ENCODE measurements at regions not wholly inside any gene's neighbourhood (a gene's known extent, or its start where the extent isn't known, plus 50 kb on each side); places are given as distances from the start of the nearest gene placed in this dataset.

DNA sequence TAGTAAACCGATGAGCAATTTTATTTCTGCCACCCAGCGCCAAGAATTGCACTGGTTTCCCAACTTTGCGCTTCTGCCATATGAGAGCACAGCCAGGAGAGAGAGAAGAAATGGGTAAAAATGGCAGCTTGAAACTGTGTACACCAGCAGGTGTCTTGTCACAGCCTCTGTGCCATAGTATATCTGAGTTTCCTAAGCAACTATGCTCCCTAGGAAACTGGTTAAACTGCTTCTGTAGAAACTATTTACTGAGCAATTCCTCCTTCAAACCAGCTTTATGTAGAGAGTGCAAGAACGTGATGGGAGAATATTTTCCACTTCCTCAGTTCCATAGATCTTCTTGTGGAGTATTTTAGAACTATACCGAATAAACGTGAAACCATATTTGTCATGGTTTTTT lies 1361.3 kb downstream of the PCDH9 start:
- no peak overlapping the region for H3K4me3 Mint-ChIP-seq
- ATAC-seq (no peak), DNase-seq (no peak)
- no peaks in the 10 kb centered on the region for H3K4me1 Mint-ChIP-seq
- no peak overlapping the region for H3K27ac Mint-ChIP-seq
- no peaks in the 10 kb centered on the region for H3K9me3 ChIP-seq (ENCODE audit: control insufficient read depth, low read length, poor library complexity, severe bottlenecking)
- no peaks in the 10 kb centered on the region for H3K27me3 Mint-ChIP-seq
- H3K36me3 Mint-ChIP-seq (ENCODE audit: low read depth), result no peaks in the 10 kb centered on the region

DNA sequence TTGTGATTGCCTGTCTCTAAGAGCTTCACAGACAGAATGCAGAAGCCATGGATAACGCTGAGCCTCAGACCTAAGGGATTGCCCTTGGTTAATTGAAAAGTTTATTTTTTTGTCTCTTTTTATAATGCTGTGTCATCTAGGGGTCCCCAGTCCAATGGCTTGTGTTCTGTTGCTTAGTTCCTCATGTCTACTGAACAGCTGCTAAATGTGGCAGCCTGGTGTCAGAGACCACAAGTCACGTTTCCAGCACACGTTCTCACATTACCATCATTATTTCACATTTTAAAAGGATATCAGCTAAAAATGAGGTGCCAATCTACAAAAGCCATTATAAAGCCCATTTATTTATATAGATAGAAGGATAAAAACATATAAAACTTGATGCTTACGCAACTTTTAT lies 1362.0 kb downstream of the PCDH9 start:
- ATAC-seq, result no peak
- Mint-ChIP-seq H3K4me1 (no peaks in the 10 kb centered on the region), H3K27me3 (no peaks in the 10 kb centered on the region), H3K4me3 (no peak overlapping the region), H3K27ac (no peak overlapping the region), H3K36me3 (ENCODE audit: low read depth) (no peaks in the 10 kb centered on the region)
- DNase-seq, result no peak
- H3K9me3 ChIP-seq (ENCODE audit: control insufficient read depth, low read length, poor library complexity, severe bottlenecking), result no peaks in the 10 kb centered on the region

DNA sequence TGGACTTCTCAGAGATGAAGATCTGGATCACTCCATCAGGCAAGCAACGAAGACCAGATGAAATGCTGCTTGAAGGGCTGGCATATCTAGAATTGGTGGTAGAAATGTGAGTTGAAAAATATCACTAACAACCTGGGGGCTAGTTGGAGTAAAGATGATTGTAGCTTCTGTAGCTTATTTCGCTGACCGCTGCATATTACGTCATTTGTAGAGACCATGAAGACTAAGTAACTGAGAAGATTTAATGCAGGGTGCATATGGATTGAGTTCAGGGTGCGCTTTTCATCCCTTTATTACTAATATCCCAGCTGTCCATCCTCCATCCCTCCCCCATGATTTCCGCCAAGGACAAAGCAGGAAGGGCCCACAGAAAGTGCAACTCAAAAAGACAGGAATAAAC lies 1364.0 kb downstream of the PCDH9 start:
- Mint-ChIP-seq H3K27ac (no peak overlapping the region), H3K27me3 (no peaks in the 10 kb centered on the region), H3K36me3 (ENCODE audit: low read depth) (no peaks in the 10 kb centered on the region), H3K4me3 (no peak overlapping the region), H3K4me1 (no peaks in the 10 kb centered on the region)
- H3K9me3 ChIP-seq (ENCODE audit: control insufficient read depth, low read length, poor library complexity, severe bottlenecking), result no peaks in the 10 kb centered on the region
- DNase-seq (no peak), ATAC-seq (no peak)

DNA sequence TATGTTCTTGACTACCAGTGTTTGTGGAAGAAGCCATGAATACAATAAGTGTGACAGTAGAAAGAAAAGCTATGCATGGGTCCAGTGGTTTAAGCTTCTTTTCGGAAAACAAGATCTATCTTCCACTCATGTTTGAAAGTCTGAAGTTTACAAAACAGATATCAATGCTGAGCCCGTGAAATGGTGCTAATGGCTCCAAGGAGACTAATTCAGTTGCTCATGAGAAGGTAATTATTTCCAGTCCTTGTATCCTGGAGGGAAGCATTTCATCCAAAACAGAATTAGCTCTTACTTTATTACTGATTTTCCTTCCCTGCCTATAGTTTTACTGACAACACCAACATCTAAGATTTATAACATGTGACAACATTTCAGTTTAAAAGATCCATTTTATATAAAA lies 1364.9 kb downstream of the PCDH9 start:
- H3K36me3 Mint-ChIP-seq (ENCODE audit: low read depth), result no peaks in the 10 kb centered on the region
- H3K4me1 Mint-ChIP-seq, result no peaks in the 10 kb centered on the region
- no peaks in the 10 kb centered on the region for H3K27me3 Mint-ChIP-seq
- H3K4me3 Mint-ChIP-seq, result no peak overlapping the region
- no peaks in the 10 kb centered on the region for H3K9me3 ChIP-seq (ENCODE audit: control insufficient read depth, low read length, poor library complexity, severe bottlenecking)
- no peak overlapping the region for H3K27ac Mint-ChIP-seq
- no peak for DNase-seq
- no peak for ATAC-seq

DNA sequence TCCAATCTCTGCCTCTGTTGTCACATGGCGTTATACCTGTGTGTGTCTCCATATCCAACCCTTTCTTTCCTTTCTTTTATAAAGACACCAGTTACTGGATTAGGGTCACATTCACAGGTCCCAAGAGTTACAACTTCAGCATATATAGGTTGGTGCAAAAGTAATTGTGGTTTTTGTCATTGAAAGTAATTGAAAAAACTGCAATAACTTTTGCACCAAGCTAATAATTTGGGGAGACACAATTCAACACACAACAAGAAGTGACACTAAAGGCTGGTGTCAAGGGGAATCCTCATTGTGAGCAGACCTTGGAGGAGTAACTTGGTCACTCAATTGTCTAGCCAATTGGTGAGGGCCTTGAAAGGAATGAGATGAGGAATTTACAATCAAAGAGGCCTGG lies 1366.1 kb downstream of the PCDH9 start:
- DNase-seq (no peak), ATAC-seq (no peak)
- H3K27me3 Mint-ChIP-seq, result no peaks in the 10 kb centered on the region
- no peak overlapping the region for H3K27ac Mint-ChIP-seq
- no peaks in the 10 kb centered on the region for H3K4me1 Mint-ChIP-seq
- H3K4me3 Mint-ChIP-seq, result no peak overlapping the region
- no peaks in the 10 kb centered on the region for H3K36me3 Mint-ChIP-seq (ENCODE audit: low read depth)
- H3K9me3 ChIP-seq (ENCODE audit: control insufficient read depth, low read length, poor library complexity, severe bottlenecking), result no peaks in the 10 kb centered on the region

DNA sequence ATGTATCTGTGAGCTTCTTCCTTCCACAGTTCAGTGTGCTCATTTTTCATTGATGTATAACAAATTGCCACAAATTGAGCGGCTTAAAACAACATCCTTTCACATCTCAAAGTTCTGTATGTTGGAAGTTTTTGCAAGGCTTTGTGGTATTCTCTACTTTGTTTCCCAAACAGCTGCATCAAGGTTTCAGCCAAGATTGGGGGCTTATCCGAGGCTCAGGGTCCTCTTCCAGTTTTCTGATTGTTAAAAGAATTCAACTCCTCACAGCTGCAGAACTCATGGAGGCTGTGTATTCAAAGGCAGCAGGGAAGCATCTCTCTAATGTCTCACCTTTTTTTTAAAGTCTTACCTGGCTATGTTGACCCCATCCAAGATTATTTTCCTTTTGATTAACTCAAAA lies 1369.8 kb downstream of the PCDH9 start:
- no peak overlapping the region for H3K4me3 Mint-ChIP-seq
- H3K4me1 Mint-ChIP-seq, result no peaks in the 10 kb centered on the region
- H3K9me3 ChIP-seq (ENCODE audit: control insufficient read depth, low read length, poor library complexity, severe bottlenecking), result no peaks in the 10 kb centered on the region
- DNase-seq, result no peak
- no peak overlapping the region for H3K27ac Mint-ChIP-seq
- no peak for ATAC-seq
- no peaks in the 10 kb centered on the region for H3K27me3 Mint-ChIP-seq
- no peaks in the 10 kb centered on the region for H3K36me3 Mint-ChIP-seq (ENCODE audit: low read depth)

DNA sequence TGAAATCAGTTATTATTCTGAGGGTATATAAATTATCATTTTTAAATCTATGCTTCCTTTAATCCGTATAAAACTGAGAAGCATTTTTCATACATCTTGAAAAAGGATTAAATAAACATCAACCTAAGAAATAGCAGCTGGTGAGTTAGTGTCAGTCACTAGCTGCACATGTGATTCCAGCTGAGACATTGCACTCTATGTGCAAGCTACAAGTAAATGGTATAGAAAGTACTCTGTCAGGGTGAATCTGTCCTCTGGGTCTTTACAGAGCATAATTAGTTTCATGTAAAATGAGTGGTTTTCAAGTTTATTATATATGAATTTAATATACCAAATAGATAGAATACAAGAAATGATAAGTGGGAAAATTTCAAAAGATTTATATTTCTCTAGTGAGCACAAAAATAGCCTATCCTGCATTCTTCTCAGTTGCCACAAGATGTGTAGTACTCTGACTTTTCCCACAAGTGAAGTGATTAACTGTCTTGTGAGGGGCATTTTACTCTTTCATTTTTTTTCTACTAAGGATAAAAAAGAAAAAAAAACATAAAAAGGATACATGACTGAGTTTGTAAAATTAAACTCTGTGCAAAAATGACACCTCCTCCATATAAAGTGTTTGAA lies 1372.1 kb downstream of the PCDH9 start:
- H3K4me3 Mint-ChIP-seq, result no peak overlapping the region

DNA sequence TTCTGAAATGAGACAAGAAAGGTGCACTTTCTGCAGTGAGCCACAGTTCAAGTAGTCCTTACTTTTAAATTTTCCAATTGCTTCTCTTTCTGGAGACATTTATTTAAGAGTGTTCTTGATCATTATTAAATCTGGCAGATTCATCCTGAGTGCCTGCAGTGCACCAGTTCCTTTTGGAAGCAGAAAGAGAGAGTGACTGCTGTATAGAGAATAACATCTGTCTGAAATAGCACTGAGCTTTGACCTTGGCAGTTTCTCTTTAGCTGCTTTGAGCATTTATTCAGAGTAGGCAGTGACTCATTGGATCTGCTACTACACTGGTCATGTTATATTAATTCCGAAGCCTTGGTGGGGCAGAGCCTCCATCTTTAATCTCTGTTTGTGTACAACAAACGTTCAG lies 1373.7 kb downstream of the PCDH9 start:
- Mint-ChIP-seq H3K27me3 (no peaks in the 10 kb centered on the region), H3K4me1 (no peaks in the 10 kb centered on the region), H3K27ac (no peak overlapping the region), H3K4me3 (no peak overlapping the region), H3K36me3 (ENCODE audit: low read depth) (no peaks in the 10 kb centered on the region)
- no peaks in the 10 kb centered on the region for H3K9me3 ChIP-seq (ENCODE audit: control insufficient read depth, low read length, poor library complexity, severe bottlenecking)
- no peak for ATAC-seq
- DNase-seq, result no peak

More for the DNA sequence above, 1372.1 kb downstream of the PCDH9 start:
- DNase-seq, result no peak
- Mint-ChIP-seq H3K36me3 (ENCODE audit: low read depth) (no peaks in the 10 kb centered on the region), H3K4me1 (no peaks in the 10 kb centered on the region), H3K27ac (no peak overlapping the region), H3K27me3 (no peaks in the 10 kb centered on the region)
- no peaks in the 10 kb centered on the region for H3K9me3 ChIP-seq (ENCODE audit: control insufficient read depth, low read length, poor library complexity, severe bottlenecking)
- no peak for ATAC-seq

DNA sequence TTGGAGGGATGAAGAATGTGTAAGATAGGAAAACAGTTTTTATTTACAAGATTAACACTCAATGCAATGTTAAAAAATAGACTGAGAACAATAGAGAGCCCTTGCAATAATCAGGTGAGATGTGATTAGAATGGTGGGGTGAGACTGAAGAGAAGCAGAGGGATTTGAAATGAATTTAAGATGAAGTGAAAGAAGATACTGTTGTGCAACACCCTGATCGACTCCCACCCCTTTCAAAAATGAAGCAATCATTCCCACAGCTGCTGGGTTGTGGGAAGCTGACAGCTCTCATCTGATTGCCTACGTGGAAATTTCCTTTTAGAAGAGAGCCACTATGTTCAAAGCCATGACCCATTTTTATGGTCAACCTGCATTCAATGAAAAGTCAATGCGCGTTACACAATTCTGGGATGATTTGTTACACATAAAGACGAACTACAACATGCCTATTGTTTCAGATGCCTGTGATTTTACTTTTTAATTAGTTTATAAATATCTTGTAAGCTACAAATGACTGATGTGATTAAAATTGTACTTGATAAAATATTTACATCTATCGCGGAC lies 1374.8 kb downstream of the PCDH9 start:
- Mint-ChIP-seq H3K36me3 (ENCODE audit: low read depth) (no peaks in the 10 kb centered on the region), H3K27ac (no peak overlapping the region), H3K4me3 (no peak overlapping the region), H3K27me3 (no peaks in the 10 kb centered on the region), H3K4me1 (no peaks in the 10 kb centered on the region)
- no peaks in the 10 kb centered on the region for H3K9me3 ChIP-seq (ENCODE audit: control insufficient read depth, low read length, poor library complexity, severe bottlenecking)
- ATAC-seq (no peak), DNase-seq (no peak)

DNA sequence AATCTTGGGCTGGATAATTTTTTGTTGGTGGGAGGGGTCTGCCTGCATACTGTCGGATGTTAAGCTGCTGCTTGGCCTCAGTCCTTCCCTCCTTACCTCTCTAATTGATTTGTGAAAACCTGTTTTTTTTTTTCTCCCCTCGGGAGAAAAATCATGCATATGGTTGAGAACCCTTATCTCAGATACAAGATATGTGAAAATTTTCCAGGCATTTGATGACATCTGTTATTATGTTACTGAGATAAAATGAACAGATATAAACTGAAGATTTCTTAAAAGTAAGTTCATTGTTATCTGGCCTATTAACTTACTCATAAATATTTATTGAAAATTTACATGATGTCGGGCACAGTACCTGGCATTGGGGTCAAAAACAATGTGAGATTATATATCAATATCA lies 1375.7 kb downstream of the PCDH9 start:
- no peak for ATAC-seq
- Mint-ChIP-seq H3K4me3 (no peak overlapping the region), H3K27me3 (no peaks in the 10 kb centered on the region), H3K27ac (no peak overlapping the region), H3K36me3 (ENCODE audit: low read depth) (no peaks in the 10 kb centered on the region), H3K4me1 (no peaks in the 10 kb centered on the region)
- H3K9me3 ChIP-seq (ENCODE audit: control insufficient read depth, low read length, poor library complexity, severe bottlenecking), result no peaks in the 10 kb centered on the region
- DNase-seq, result no peak

DNA sequence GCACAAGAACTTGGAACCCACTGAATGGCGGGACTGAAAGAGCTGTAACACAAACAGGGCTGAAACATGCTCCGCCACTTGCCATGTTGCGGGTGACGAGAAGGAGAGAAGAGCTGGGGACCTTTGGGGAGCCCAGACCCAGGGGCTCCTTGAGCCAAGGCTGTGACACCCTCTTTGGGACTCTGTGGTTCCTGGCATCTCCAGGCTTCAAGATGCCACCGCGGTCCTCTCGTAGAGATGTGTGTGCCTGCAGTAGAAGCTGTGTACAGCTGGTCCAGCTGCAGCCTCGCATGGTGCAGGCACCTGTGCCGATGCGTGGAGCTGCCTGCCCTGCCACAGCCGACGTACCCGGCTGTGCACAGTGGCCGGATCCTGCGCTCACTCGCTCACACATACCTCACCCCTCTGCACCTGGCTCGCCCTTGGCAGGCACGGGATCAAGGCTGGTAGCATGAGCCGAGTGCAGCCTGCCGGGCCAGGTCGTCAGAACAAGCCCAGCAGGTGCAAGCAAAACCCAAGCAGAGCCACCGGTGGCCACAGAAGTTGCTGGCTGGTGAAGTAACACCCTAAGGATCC lies 1385.8 kb downstream of the PCDH9 start:
- Mint-ChIP-seq H3K27ac (no peak overlapping the region), H3K27me3 (no peaks in the 10 kb centered on the region), H3K36me3 (ENCODE audit: low read depth) (no peaks in the 10 kb centered on the region), H3K4me1 (no peaks in the 10 kb centered on the region), H3K4me3 (no peak overlapping the region)
- no peak for ATAC-seq
- H3K9me3 ChIP-seq (ENCODE audit: control insufficient read depth, low read length, poor library complexity, severe bottlenecking), result no peaks in the 10 kb centered on the region
- no peak for DNase-seq

DNA sequence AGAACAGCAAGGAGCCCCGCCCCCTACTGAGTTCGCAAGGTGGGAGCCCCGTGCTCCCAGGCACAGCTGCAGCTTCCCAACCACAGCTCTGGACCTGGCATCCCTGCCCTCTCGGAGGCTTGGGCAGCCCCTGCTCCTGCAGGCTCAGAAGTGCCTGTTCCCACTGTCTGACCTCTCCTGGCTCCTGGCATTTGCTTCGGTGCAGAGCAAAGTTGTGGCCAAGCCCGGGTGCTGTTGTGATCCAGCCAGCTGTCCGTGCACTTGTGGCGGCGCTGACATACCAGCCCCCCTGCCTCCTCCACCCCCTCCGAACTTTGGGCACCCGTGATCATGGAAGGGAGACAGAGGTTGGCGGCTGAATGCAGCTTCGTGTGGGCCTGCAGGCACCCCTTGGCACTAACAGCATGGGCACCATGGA lies 1386.8 kb downstream of the PCDH9 start:
- Mint-ChIP-seq H3K4me1 (no peaks in the 10 kb centered on the region), H3K27ac (no peak overlapping the region), H3K27me3 (no peaks in the 10 kb centered on the region), H3K4me3 (no peak overlapping the region), H3K36me3 (ENCODE audit: low read depth) (no peaks in the 10 kb centered on the region)
- H3K9me3 ChIP-seq (ENCODE audit: control insufficient read depth, low read length, poor library complexity, severe bottlenecking), result no peaks in the 10 kb centered on the region
- ATAC-seq (no peak), DNase-seq (no peak)

DNA sequence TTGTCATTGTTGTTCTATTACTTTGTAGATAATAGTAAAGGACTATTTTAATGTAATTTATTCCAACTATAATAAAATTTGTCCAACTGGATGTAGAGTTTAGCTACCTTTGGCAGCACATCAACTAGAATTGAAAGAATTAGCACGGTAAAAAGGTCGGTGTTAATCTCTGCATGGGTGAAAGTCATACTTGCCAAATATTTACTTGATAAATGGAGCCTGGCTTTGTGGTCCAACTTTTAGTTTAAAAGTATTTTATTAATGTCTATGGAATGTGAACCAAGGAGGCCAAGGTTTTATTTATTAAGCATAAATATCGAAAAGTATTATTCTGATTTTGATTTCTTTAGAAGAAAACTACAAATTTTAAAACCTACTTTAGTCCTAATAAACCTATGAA lies 1389.0 kb downstream of the PCDH9 start:
- H3K4me1 Mint-ChIP-seq, result no peaks in the 10 kb centered on the region
- H3K36me3 Mint-ChIP-seq (ENCODE audit: low read depth), result no peaks in the 10 kb centered on the region
- no peaks in the 10 kb centered on the region for H3K9me3 ChIP-seq (ENCODE audit: control insufficient read depth, low read length, poor library complexity, severe bottlenecking)
- no peaks in the 10 kb centered on the region for H3K27me3 Mint-ChIP-seq
- no peak overlapping the region for H3K27ac Mint-ChIP-seq
- DNase-seq (no peak), ATAC-seq (no peak)
- H3K4me3 Mint-ChIP-seq, result no peak overlapping the region

DNA sequence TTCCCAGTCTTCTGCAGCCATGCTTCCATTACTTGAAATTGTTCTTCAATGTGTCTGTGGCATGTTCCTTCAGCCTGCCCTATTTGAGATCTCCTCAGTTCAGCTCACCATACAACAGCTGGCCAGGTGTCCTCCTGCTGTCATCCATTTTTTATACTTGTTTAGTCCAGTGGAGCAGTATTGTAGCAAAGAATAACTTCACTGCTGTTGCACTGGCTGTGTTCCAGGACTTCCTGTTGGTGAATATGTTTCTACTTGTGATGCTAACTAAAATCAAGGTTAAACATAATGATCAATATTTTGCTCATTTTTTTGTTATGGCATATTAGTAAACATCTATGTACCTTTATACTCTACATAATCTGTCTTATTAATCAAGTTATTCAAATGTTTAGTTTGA lies 1394.1 kb downstream of the PCDH9 start:
- H3K9me3 ChIP-seq (ENCODE audit: control insufficient read depth, low read length, poor library complexity, severe bottlenecking), result no peaks in the 10 kb centered on the region
- Mint-ChIP-seq H3K4me3 (no peak overlapping the region), H3K27ac (no peak overlapping the region)

More for the DNA sequence above, 1394.1 kb downstream of the PCDH9 start:
- H3K36me3 Mint-ChIP-seq (ENCODE audit: low read depth), result no peaks in the 10 kb centered on the region
- H3K4me1 Mint-ChIP-seq, result no peaks in the 10 kb centered on the region
- DNase-seq (no peak), ATAC-seq (no peak)
- no peaks in the 10 kb centered on the region for H3K27me3 Mint-ChIP-seq

All from T-helper 17 cell (primary cell).